Neural progenitor cell (in vitro differentiated cells): ENCODE measurements at regions not wholly inside any gene's neighbourhood (a gene's known extent, or its start where the extent isn't known, plus 50 kb on each side); places are given as distances from the start of the nearest gene placed in this dataset.

Source experiments
- DNase-seq: peaks from one replicate; pipeline ENCODE4 v3.0.0-alpha.2; 2016; ENCODE audit warnings: low spot score
- H2AFZ ChIP-seq: fragments of 200-600 bp; sonication (generic); replicated peaks from 2 replicates; pipeline ENCODE4 v1.6.1; 2016; ENCODE audit warnings: antibody characterized with exemption
- H3F3A ChIP-seq: fragments of 200-600 bp; sonication (generic); 2 replicates; pipeline ENCODE4 v1.6.1; 2016; ENCODE audit warnings: antibody characterized with exemption, low read depth
- H3K27ac ChIP-seq: fragments of 200-600 bp; sonication (generic); 2 replicates; pipeline ENCODE4 v1.5.1; 2016; ENCODE audit warnings: mild to moderate bottlenecking
- H3K27me3 ChIP-seq: fragments of 200-600 bp; sonication (generic); 2 replicates; pipeline ENCODE4 v1.6.1; 2016; ENCODE audit warnings: mild to moderate bottlenecking, moderate library complexity
- H3K36me3 ChIP-seq: fragments of 200-600 bp; sonication (generic); 2 replicates; pipeline ENCODE4 v1.5.1; 2016
- H3K4me1 ChIP-seq: fragments of 200-600 bp; sonication (generic); 2 replicates; pipeline ENCODE4 v1.6.1; 2016; ENCODE audit warnings: mixed run types
- H3K4me2 ChIP-seq: fragments of 200-600 bp; sonication (generic); 2 replicates; pipeline ENCODE4 v1.6.1; 2016
- H3K4me3 ChIP-seq: fragments of 200-600 bp; sonication (generic); 2 replicates; pipeline ENCODE4 v1.5.1; 2016
- H3K79me2 ChIP-seq: fragments of 200-600 bp; sonication (generic); 2 replicates; pipeline ENCODE4 v1.6.1; 2016; ENCODE audit warnings: low read depth
- H3K9ac ChIP-seq: fragments of 200-600 bp; sonication (generic); 2 replicates; pipeline ENCODE4 v1.6.1; 2016
- H3K9me3 ChIP-seq: fragments of 200-600 bp; sonication (generic); 2 replicates; pipeline ENCODE4 v1.5.1; 2016; ENCODE audit warnings: low read depth
- H4K20me1 ChIP-seq: fragments of 200-600 bp; sonication (generic); 2 replicates; pipeline ENCODE4 v1.6.1; 2016; ENCODE audit warnings: low read depth
- H3K27ac Mint-ChIP-seq: 3 replicates; pipeline ENCODE4 v1.8.0; 2021; ENCODE audit warnings: mixed read lengths
- H3K27me3 Mint-ChIP-seq: 2 replicates; pipeline ENCODE4 v1.8.0; 2022; ENCODE audit warnings: low read depth, mild to moderate bottlenecking, inconsistent platforms, moderate library complexity, mixed read lengths; ENCODE audit not compliant: insufficient read depth
- H3K36me3 Mint-ChIP-seq: 3 replicates; pipeline ENCODE4 v1.8.0; 2021; ENCODE audit warnings: mixed read lengths
- H3K4me1 Mint-ChIP-seq: 3 replicates; pipeline ENCODE4 v1.8.0; 2021; ENCODE audit warnings: mixed read lengths
- H3K4me3 Mint-ChIP-seq: 3 replicates; pipeline ENCODE4 v1.8.0; 2021; ENCODE audit warnings: mild to moderate bottlenecking, moderate library complexity, mixed read lengths
- H3K9me3 Mint-ChIP-seq: 3 replicates; pipeline ENCODE4 v1.8.0; 2020; ENCODE audit warnings: mixed read lengths
- CTCF ChIP-seq: fragments of 200-600 bp; sonication (generic); IDR thresholded peaks from 2 replicates; pipeline ENCODE4 v1.5.1; 2017; ENCODE audit warnings: antibody characterized with exemption, mild to moderate bottlenecking
- EZH2 ChIP-seq: fragments of 200-600 bp; sonication (generic); IDR thresholded peaks from 2 replicates; pipeline ENCODE4 v1.6.1; 2017; ENCODE audit warnings: antibody characterized with exemption, mild to moderate bottlenecking, moderate library complexity
- EZH2phosphoT487 ChIP-seq: fragments of 200-600 bp; sonication (generic); IDR thresholded peaks from 2 replicates; pipeline ENCODE4 v1.6.1; 2017; ENCODE audit warnings: antibody characterized with exemption

GRCh38 chr2:204110751-204111516 lies 174.4 kb downstream of the ICOS start:
- H3K9ac ChIP-seq: no peak overlapping the region
- Mint-ChIP-seq H3K27me3 (peaks cover 2% of the 10 kb centered on the region), H3K4me1 (peaks cover 58% of the 10 kb centered on the region), H3K9me3 (no peaks in the 10 kb centered on the region), H3K4me3 (no peak overlapping the region), H3K36me3 (no peaks in the 10 kb centered on the region), H3K27ac (no peak overlapping the region)
- H3F3A ChIP-seq: no peaks in the 10 kb centered on the region
- H2AFZ ChIP-seq: no peak overlapping the region
- no peaks in the 10 kb centered on the region for H3K36me3 ChIP-seq
- no peaks in the 10 kb centered on the region for H3K79me2 ChIP-seq
- TF ChIP-seq EZH2 (no peak), EZH2phosphoT487 (no peak), CTCF (no peak)
- no peak overlapping the region for H3K27ac ChIP-seq
- H4K20me1 ChIP-seq: no peaks in the 10 kb centered on the region
- H3K27me3 ChIP-seq: no peaks in the 10 kb centered on the region
- no peak overlapping the region for H3K4me3 ChIP-seq
- DNase-seq: no peak
- H3K4me1 ChIP-seq: peaks cover 15% of the 10 kb centered on the region
- H3K9me3 ChIP-seq: no peaks in the 10 kb centered on the region
- no peak overlapping the region for H3K4me2 ChIP-seq

DNA sequence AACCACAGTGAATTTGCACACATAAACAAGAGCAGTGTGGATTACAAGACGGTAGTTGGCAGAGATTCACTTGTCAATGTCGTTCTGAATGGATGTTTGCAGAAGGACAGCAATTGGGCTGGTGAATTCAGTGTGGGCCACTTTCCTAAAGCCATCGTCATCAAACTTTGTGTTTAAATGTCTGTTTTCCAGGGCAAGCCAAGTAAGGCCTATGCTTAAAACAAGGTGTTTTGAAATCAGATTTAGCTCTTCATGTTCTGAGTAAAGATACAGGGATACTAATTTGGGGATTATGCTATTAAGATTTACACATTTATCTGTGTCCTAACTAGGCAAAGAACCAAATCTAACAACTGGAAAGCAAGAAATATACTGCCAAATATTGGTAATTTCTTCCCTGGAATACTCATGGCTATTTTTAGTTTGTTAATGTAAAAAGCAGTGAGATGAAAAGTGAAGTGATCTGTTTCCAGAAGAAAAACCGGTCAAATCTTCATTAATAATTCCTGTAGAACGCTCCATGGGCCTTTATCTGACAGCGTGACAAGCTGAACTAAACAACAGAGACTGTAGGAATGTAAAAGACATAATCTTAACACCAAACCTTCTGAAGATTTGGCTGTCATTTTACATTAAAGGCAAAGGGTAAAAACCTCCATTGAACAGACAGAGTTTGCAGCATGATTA lies 175.7 kb downstream of the ICOS start:
- Mint-ChIP-seq H3K27ac (peak overlapping the region; percentile 5), H3K4me3 (no peak overlapping the region), H3K36me3 (no peaks in the 10 kb centered on the region), H3K27me3 (peaks cover 2% of the 10 kb centered on the region), H3K4me1 (peaks cover 58% of the 10 kb centered on the region), H3K9me3 (no peaks in the 10 kb centered on the region)
- no peak overlapping the region for H3K27ac ChIP-seq
- no peaks in the 10 kb centered on the region for H3K9me3 ChIP-seq
- no peak overlapping the region for H3K9ac ChIP-seq
- H3K4me1 ChIP-seq: peaks cover 18% of the 10 kb centered on the region
- no peaks in the 10 kb centered on the region for H3K27me3 ChIP-seq
- H2AFZ ChIP-seq: no peak overlapping the region
- no peaks in the 10 kb centered on the region for H3K36me3 ChIP-seq
- no peaks in the 10 kb centered on the region for H3K79me2 ChIP-seq
- DNase-seq: no peak
- H4K20me1 ChIP-seq: no peaks in the 10 kb centered on the region
- H3F3A ChIP-seq: no peaks in the 10 kb centered on the region
- H3K4me2 ChIP-seq: no peak overlapping the region
- H3K4me3 ChIP-seq: no peak overlapping the region
- TF ChIP-seq CTCF (no peak), EZH2 (no peak), EZH2phosphoT487 (no peak)

DNA sequence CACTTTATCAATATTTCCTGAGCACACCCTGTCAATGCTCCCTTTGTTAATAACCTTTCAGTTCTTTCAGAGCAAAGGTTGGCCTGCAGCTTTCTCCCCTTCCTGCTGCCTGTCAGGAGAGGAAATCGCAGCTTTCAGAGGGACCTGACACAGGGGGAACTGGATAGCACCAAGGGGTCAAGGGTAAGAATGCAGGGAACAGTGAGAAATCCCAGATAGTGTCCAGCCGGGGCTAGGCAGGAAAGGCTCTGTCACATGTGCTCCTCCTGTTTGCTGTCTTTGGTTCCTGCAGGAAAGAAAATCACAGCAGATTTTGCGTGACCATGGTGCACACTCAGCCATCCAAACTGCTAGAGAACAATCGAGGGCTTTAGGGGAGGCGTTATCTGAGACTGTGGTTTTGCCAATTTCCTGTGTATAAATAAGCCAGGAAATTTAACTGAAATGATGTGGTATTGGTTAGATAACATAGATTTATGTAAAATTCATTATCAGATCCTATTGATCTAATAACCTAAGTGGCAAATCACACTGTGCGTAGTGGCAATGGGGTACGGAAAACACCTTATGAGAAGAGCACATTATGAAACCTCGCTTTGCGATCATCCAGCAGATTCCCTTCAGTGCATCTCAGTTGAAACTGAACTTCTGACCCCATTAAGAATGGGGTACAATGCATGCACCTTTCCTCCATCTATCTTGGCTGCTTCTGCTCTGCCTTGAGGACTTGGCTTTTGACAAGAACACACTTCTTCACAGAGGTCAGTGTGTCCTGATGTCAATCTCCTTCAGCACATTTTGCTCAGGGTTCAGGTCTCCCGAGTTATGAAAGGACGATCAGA lies 178.0 kb downstream of the ICOS start:
- Histone ChIP-seq H4K20me1 (no peaks in the 10 kb centered on the region), H3K9ac (no peak overlapping the region), H3K27me3 (no peaks in the 10 kb centered on the region), H3K79me2 (no peaks in the 10 kb centered on the region), H2AFZ (no peak overlapping the region), H3K9me3 (no peaks in the 10 kb centered on the region), H3K4me3 (no peak overlapping the region), H3K4me2 (no peak overlapping the region), H3K36me3 (no peaks in the 10 kb centered on the region), H3K27ac (no peak overlapping the region), H3F3A (no peaks in the 10 kb centered on the region), H3K4me1 (peaks cover 12% of the 10 kb centered on the region)
- no peaks in the 10 kb centered on the region for H3K9me3 Mint-ChIP-seq
- TF ChIP-seq EZH2 (no peak), CTCF (no peak), EZH2phosphoT487 (no peak)
- no peak overlapping the region for H3K4me3 Mint-ChIP-seq
- peaks cover 2% of the 10 kb centered on the region for H3K27me3 Mint-ChIP-seq
- H3K36me3 Mint-ChIP-seq: no peaks in the 10 kb centered on the region
- peak overlapping the region; percentile 81 for H3K27ac Mint-ChIP-seq
- H3K4me1 Mint-ChIP-seq: peaks cover 44% of the 10 kb centered on the region
- no peak for DNase-seq
